SK-N-MC (cell line): ENCODE measurements at regions not wholly inside any gene's neighbourhood (a gene's known extent, or its start where the extent isn't known, plus 50 kb on each side); places are given as distances from the start of the nearest gene placed in this dataset.

Experiments
- FOXP2 ChIP-seq: optimal IDR thresholded peaks from 2 replicates; pipeline ENCODE3; 2011; ENCODE audit warnings: mild to moderate bottlenecking, moderate library complexity; ENCODE audit not compliant: insufficient read depth; ENCODE audit errors: extremely low read length, control extremely low read depth
- POLR2AphosphoS5 ChIP-seq: IDR thresholded peaks from 2 replicates; pipeline ENCODE4 v1.6.1; 2012; ENCODE audit warnings: mild to moderate bottlenecking, low read depth, low read length, borderline replicate concordance

- TF ChIP-seq FOXP2 (no peak), POLR2AphosphoS5 (no peak)
Observed at GRCh38 chr4:126028876-126029275, 714.1 kb downstream of the FAT4 start.
